Calu3 (cell line): ENCODE measurements at regions not wholly inside any gene's neighbourhood (a gene's known extent, or its start where the extent isn't known, plus 50 kb on each side); places are given as distances from the start of the nearest gene placed in this dataset.
"Not testable (repeated sequence)": the region's sequence is repeated elsewhere in the genome, so short reads cannot be mapped to it uniquely, and the experiment has no call there.

ENCODE experiments used
- BruUV-seq: library from RNA; stranded (reverse); fragments of 400-500 nt; replicated peaks from 2 replicates; lab custom pipeline; 2021; lab: Mats Ljungman, UMichigan
- CTCF ChIA-PET: fragments of 300-600 bp; sonication (Branson Sonifier 250); formaldehyde crosslinking; loops from one replicate; lab custom pipeline; 2022; ENCODE audit warnings: antibody characterized with exemption; lab: Charles Lee
- DNase-seq: peaks from one replicate; pipeline ENCODE4 v3.0.0; 2022
- H3K27ac Mint-ChIP-seq: one replicate; pipeline ENCODE4 v1.8.0; 2022; ENCODE audit warnings: mixed read lengths; ENCODE audit not compliant: unreplicated experiment
- H3K27me3 Mint-ChIP-seq: one replicate; pipeline ENCODE4 v1.8.0; 2022; ENCODE audit warnings: mixed read lengths; ENCODE audit not compliant: unreplicated experiment
- H3K36me3 Mint-ChIP-seq: one replicate; pipeline ENCODE4 v1.8.0; 2022; ENCODE audit warnings: mild to moderate bottlenecking, moderate library complexity, mixed read lengths; ENCODE audit not compliant: insufficient read depth, unreplicated experiment
- H3K4me1 Mint-ChIP-seq: one replicate; pipeline ENCODE4 v1.8.0; 2022; ENCODE audit warnings: mild to moderate bottlenecking, low read depth, mixed read lengths; ENCODE audit not compliant: unreplicated experiment
- H3K4me3 Mint-ChIP-seq: one replicate; pipeline ENCODE4 v1.8.0; 2022; ENCODE audit warnings: mild to moderate bottlenecking, low read depth, moderate library complexity, mixed read lengths; ENCODE audit not compliant: unreplicated experiment
- H3K9me3 Mint-ChIP-seq: one replicate; pipeline ENCODE4 v1.8.0; 2022; ENCODE audit warnings: low read depth, mixed read lengths; ENCODE audit not compliant: unreplicated experiment
- CTCF ChIP-seq: fragments of 200-600 bp; IDR thresholded peaks from one replicate; pipeline ENCODE4 v1.8.0; 2022; ENCODE audit warnings: antibody characterized with exemption; ENCODE audit not compliant: unreplicated experiment
- intact Hi-C: fragments of 100-400 bp; cut with micrococcal nuclease; formaldehyde crosslinking; loops from one replicate; pipeline ENCODE4 v1.10.0; 2022; ENCODE audit not compliant: unreplicated experiment

- H3K27ac Mint-ChIP-seq: no peak overlapping the region
These were observed 70.8 kb upstream of the COL5A1 start for GRCh38 chr9:134570711-134571325.

GRCh38 chr9:134571326-134571931 is 70.2 kb upstream of the COL5A1 start:
- Mint-ChIP-seq H3K27me3 (peaks cover 25% of the 10 kb centered on the region), H3K9me3 (no peaks in the 10 kb centered on the region), H3K4me3 (no peak overlapping the region), H3K4me1 (no peaks in the 10 kb centered on the region), H3K36me3 (no peaks in the 10 kb centered on the region), H3K27ac (no peak overlapping the region)
- TF ChIP-seq CTCF: no peak
- DNase-seq: no peak
- intact Hi-C loops: no loop called here
- no TSS peak for BruUV-seq
- CTCF ChIA-PET: no interaction called here

More at GRCh38 chr9:134570711-134571325, 70.8 kb upstream of the COL5A1 start:
- Mint-ChIP-seq H3K4me1 (no peaks in the 10 kb centered on the region), H3K36me3 (no peaks in the 10 kb centered on the region), H3K4me3 (no peak overlapping the region), H3K9me3 (no peaks in the 10 kb centered on the region), H3K27me3 (peaks cover 19% of the 10 kb centered on the region)
- CTCF ChIA-PET: no interaction called here
- TF ChIP-seq CTCF: no peak
- DNase-seq: no peak
- BruUV-seq: no TSS peak
- intact Hi-C loops: no loop called here

GRCh38 chr9:134571946-134572917 is 69.4 kb upstream of the COL5A1 start:
- TF ChIP-seq CTCF: no peak
- H3K4me1 Mint-ChIP-seq: no peaks in the 10 kb centered on the region
- no peak overlapping the region for H3K4me3 Mint-ChIP-seq
- no peaks in the 10 kb centered on the region for H3K9me3 Mint-ChIP-seq
- H3K27me3 Mint-ChIP-seq: peaks cover 32% of the 10 kb centered on the region
- no peaks in the 10 kb centered on the region for H3K36me3 Mint-ChIP-seq
- BruUV-seq: no TSS peak
- H3K27ac Mint-ChIP-seq: no peak overlapping the region
- intact Hi-C loops: no loop called here
- no peak for DNase-seq
- CTCF ChIA-PET: no interaction called here

GRCh38 chr9:134574686-134575085 is 66.9 kb upstream of the COL5A1 start:
- peaks cover 57% of the 10 kb centered on the region for H3K27me3 Mint-ChIP-seq
- H3K27ac Mint-ChIP-seq, H3K4me3 Mint-ChIP-seq, H3K4me1 Mint-ChIP-seq, H3K36me3 Mint-ChIP-seq, H3K9me3 Mint-ChIP-seq, CTCF ChIA-PET, BruUV-seq, DNase-seq, intact Hi-C loops: not testable (repeated sequence)
